PFSK-1 (cell line): ENCODE measurements at regions not wholly inside any gene's neighbourhood (a gene's known extent, or its start where the extent isn't known, plus 50 kb on each side); places are given as distances from the start of the nearest gene placed in this dataset.

Source experiments
- FOXP2 ChIP-seq: optimal IDR thresholded peaks from 2 replicates; pipeline ENCODE3; 2011; ENCODE audit warnings: borderline replicate concordance, control low read depth, inconsistent platforms; ENCODE audit not compliant: insufficient read depth; ENCODE audit errors: extremely low read length, extremely low read depth
- POLR2AphosphoS5 ChIP-seq: IDR thresholded peaks from 2 replicates; pipeline ENCODE4 v1.6.1; 2012; ENCODE audit warnings: low read depth, mild to moderate bottlenecking, control low read depth, low read length, moderate library complexity
- SIN3A ChIP-seq: IDR thresholded peaks from 2 replicates; pipeline ENCODE4 v1.6.1; 2012; ENCODE audit warnings: mild to moderate bottlenecking, low read length, moderate library complexity, borderline replicate concordance; ENCODE audit not compliant: insufficient read depth
- TAF1 ChIP-seq: IDR thresholded peaks from 2 replicates; pipeline ENCODE4 v1.6.1; 2012; ENCODE audit warnings: low read length, control low read depth, borderline replicate concordance; ENCODE audit not compliant: insufficient read depth
- TF ChIP-seq, protein P1 (sequence below), 2 experiments: IDR thresholded peaks; 2 replicates each; pipeline versions ENCODE4 v1.6.1 to v1.8.0; 2011 to 2012; ENCODE audit warnings: low read depth in 2 of 2, low read length in 2 of 2, control low read depth in 1 of 2, inconsistent platforms in 1 of 2, mild to moderate bottlenecking in 1 of 2, moderate library complexity in 1 of 2; ENCODE audit not compliant: insufficient read depth in 1 of 2

DNA sequence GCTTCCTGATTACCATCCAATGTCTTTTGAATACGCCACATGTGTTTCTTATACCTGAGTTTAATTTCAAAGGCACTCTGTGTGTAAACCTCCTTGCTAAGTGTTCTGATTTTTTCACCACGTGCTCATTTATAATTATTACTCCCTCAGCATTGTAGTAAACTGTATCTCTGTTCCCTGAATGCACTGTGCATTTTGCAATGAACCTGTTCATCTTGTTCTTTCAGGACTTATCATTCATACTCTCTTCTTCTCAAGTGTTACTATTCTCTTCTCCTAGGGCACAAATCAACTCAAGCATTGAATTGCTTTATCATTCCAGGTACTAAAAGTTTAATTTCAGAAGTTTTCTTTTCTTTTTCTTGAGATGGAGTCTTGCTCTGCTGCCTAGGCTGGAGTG lies 383.4 kb upstream of the TRIB2 start:
- no peak for TF ChIP-seq FOXP2
- TF ChIP-seq, protein P1, sequence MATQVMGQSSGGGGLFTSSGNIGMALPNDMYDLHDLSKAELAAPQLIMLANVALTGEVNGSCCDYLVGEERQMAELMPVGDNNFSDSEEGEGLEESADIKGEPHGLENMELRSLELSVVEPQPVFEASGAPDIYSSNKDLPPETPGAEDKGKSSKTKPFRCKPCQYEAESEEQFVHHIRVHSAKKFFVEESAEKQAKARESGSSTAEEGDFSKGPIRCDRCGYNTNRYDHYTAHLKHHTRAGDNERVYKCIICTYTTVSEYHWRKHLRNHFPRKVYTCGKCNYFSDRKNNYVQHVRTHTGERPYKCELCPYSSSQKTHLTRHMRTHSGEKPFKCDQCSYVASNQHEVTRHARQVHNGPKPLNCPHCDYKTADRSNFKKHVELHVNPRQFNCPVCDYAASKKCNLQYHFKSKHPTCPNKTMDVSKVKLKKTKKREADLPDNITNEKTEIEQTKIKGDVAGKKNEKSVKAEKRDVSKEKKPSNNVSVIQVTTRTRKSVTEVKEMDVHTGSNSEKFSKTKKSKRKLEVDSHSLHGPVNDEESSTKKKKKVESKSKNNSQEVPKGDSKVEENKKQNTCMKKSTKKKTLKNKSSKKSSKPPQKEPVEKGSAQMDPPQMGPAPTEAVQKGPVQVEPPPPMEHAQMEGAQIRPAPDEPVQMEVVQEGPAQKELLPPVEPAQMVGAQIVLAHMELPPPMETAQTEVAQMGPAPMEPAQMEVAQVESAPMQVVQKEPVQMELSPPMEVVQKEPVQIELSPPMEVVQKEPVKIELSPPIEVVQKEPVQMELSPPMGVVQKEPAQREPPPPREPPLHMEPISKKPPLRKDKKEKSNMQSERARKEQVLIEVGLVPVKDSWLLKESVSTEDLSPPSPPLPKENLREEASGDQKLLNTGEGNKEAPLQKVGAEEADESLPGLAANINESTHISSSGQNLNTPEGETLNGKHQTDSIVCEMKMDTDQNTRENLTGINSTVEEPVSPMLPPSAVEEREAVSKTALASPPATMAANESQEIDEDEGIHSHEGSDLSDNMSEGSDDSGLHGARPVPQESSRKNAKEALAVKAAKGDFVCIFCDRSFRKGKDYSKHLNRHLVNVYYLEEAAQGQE (IDR thresholded peaks at IDR 0.05; ENCODE audit: insufficient read depth in 1 of 2, low read depth in 2 of 2, low read length in 2 of 2) = no peak
- no peak for TF ChIP-seq SIN3A
- no peak for TF ChIP-seq POLR2AphosphoS5
- TF ChIP-seq TAF1 = no peak

DNA sequence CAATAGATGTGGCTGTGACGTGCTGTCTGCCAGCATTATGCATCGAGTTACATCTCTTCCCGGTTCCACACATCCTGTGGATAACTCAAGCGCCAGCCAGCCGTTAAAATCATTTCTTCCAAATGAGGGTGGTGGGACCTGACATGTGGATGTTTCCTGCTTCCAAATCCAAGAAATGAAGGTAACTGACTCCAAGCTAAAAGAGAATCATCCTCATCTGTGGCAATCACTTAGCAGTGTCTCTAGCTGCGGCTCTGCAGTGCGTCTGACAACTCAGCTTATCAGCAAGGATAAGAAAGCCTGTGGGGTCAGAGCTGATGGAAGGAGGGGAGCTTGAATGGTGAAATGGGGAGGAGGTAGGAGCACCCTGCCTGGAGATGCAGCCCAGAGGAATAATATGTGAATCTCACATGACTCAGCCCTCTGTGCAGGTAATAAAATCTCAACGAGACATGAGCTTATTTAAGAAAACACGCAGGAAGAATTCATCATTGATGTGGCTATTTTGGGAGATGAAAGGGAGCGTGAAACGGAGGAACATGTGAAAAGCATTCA lies 382.2 kb upstream of the TRIB2 start:
- TF ChIP-seq POLR2AphosphoS5 (no peak), TAF1 (no peak), SIN3A (no peak), FOXP2 (no peak)
- TF ChIP-seq, protein P1 (IDR thresholded peaks at IDR 0.05; ENCODE audit: insufficient read depth in 1 of 2, low read depth in 2 of 2, low read length in 2 of 2) = no peak

DNA sequence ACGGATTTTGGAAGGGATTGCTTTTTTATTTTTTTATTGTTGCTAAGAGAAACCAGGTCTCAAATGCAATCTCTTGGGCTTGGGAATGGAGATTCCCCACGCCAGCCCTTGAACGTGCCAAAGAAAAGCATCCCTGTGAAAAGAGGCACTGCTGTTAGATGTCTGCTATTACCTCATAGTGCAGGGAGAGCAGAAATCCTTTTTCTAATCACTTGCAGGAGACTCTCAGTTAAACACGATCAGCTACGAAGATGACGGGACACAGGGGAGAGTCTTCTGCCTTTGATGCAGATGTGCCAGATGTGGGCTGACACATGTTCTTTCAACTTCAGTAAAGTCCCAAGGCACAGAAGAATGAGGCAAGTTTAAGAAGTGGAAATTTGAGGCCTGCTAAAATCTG lies 381.6 kb upstream of the TRIB2 start:
- TF ChIP-seq TAF1 = no peak
- TF ChIP-seq POLR2AphosphoS5 = no peak
- TF ChIP-seq, protein P1 (IDR thresholded peaks at IDR 0.05; ENCODE audit: insufficient read depth in 1 of 2, low read depth in 2 of 2, low read length in 2 of 2) = no peak
- TF ChIP-seq SIN3A = no peak
- no peak for TF ChIP-seq FOXP2

DNA sequence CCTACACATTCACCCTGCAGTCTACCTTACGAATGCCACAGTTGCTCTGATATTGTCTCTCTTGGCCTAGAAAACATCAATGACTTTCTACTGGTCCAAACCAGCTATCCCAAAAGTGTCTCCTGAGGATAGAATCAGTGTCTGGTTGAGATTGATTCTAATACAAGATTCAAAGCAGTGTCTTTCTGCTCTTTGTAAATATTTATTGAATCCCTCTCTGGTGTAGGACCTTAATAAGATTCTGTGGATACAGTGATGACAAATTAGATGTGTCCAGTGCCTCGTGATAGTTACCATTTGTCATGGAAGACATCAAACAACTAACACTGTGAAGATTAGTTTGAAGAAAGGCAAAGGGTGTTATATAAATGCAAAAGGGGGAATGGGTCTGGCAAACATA lies 380.7 kb upstream of the TRIB2 start:
- TF ChIP-seq TAF1 (no peak), SIN3A (no peak), FOXP2 (no peak), POLR2AphosphoS5 (no peak)
- TF ChIP-seq, protein P1 (IDR thresholded peaks at IDR 0.05; ENCODE audit: insufficient read depth in 1 of 2, low read depth in 2 of 2, low read length in 2 of 2) = no peak

DNA sequence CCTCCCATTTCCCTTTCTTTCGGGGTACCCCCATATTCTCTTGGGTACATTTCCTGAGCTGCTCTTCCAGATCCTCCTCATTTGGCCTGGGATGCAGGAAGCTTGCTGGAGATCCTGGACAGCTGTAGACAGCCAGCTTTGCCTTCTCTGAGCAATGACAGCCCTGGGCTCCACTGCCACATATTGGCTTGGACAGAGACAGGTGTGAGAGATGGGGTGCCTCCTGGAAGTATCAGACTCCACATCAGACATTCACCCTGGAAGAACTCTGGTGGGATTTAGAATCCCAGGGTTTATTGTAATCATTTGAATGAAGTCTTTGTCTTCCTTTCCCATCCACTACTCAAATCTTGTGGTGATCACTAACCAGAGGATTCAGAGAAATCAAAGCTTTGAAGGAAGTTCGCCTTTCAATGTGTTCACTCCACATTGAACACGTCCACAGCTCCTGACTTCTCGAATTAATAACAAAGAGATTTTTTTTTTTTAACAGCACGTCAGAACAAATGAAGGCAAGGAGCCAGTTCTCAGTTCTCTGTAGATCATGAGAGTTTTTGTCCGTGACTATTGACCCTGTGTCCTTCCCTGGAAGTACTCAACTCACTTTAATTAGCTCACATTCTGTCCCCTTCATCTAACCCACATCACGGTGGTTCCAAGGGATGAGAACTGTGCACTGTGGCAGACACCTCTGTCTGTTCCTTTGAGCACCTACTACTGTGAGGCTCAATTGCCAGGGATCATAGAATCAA lies 377.6 kb upstream of the TRIB2 start:
- no peak for TF ChIP-seq POLR2AphosphoS5
- no peak for TF ChIP-seq SIN3A
- no peak for TF ChIP-seq TAF1
- TF ChIP-seq FOXP2 = no peak
- TF ChIP-seq, protein P1 (IDR thresholded peaks at IDR 0.05; ENCODE audit: insufficient read depth in 1 of 2, low read depth in 2 of 2, low read length in 2 of 2) = no peak
